ENCODE measurements at regions not wholly inside any gene's neighbourhood (a gene's known extent, or its start where the extent isn't known, plus 50 kb on each side); places are given as distances from the start of the nearest gene placed in this dataset.

DNA sequence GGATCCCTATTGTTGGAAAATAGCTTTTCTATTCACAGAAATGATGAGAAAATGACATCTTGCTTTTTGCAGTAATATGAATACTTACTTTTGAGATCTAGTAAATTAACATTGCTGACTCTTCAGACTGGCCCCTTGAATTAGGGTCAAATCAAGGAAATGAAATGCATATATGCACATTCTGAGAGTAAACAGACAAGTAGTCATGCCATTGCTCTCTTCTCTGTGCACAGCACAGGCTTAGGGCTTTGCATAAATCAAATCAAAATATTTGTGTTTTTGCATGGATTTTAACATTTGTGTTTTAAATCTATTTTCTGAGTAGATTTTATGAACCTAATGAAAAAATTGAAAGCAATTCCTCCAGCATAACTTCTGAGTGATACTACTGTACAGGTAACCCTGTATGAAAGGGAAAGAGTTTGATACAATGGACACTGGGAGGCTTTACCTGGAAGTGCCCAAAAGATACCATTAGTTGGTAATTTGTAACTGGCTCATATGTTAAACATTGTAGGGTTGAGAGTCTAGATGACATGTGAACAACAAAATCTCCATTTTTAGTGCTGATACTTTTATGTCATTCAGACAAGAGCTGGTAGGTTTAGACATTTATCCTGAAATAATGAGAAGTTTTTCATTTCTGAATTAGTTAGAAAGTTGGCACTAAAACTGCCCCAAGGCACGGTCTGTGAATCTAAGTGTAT lies 280.2 kb upstream of the FBXO33 start:
- Histone ChIP-seq H3K36me3 (ENCODE audit: control insufficient read depth in 2 of 2, extremely low read depth in 1 of 2, insufficient read depth in 1 of 2, low read length in 1 of 2) (no peaks in the 10 kb centered on the region), H3K4me1 (ENCODE audit: control insufficient read depth in 1 of 2, extremely low read depth in 1 of 2, insufficient read depth in 2 of 2, low read length in 2 of 2) (no peaks in the 10 kb centered on the region), H3K4me3 (ENCODE audit: control insufficient read depth in 1 of 2, extremely low read depth in 1 of 2, low read length in 1 of 2) (no peak overlapping the region), H3K9me3 (no peaks in the 10 kb centered on the region), H3K27ac (ENCODE audit: low read length) (no peak overlapping the region), H3K27me3 (replicated peaks in 1 of 2; ENCODE audit: control insufficient read depth in 2 of 2, extremely low read depth in 1 of 2, insufficient read depth in 2 of 2, low read length in 1 of 2) (no peaks in the 10 kb centered on the region)
- ChIA-PET CTCF (no interaction called here), POLR2A (no interaction called here)
- no peak overlapping the region for H3K4me3 Mint-ChIP-seq
- H3K36me3 Mint-ChIP-seq = no peaks in the 10 kb centered on the region
- WGBS (ENCODE audit: insufficient coverage) = no CpG with 5 or more reads among the region's 1 CpG
- no peaks in the 10 kb centered on the region for H3K4me1 Mint-ChIP-seq
- no peaks in the 10 kb centered on the region for H3K27me3 Mint-ChIP-seq
- peaks cover 0 to 11% (median 9%) of the 10 kb centered on the region in 3 donors for H3K9me3 Mint-ChIP-seq
- DNase-seq (no peak), ATAC-seq (replicated peaks in 1 of 4) (no peak)
- no peak overlapping the region for H3K27ac Mint-ChIP-seq

- CTCF ChIA-PET = no interaction called here
- H3K27ac ChIP-seq (ENCODE audit: low read length) = no peak overlapping the region
- H3K9me3 Mint-ChIP-seq = peaks cover 5 to 19% (median 8%) of the 10 kb centered on the region in 3 donors
Observed at GRCh38 chr14:39704594-39704993, 272.4 kb upstream of the FBXO33 start.

DNA sequence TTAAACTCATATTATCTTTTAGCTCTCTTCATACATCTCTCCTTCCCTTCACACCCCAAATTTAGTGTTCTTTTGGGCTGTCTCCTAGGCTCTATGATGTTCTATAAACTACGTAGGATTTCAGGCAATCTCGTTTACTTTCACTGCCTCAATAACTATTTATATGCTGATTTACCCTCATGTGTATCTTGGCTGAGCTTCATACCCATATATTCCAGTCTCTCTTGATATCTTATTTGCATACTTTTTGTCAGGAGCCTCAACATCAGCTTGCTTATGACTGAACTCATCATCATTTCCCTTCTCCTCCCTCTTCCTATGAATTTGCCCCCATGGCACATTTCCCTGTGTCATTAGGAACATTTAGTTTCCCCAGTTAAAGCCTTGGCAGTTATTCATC lies 262.1 kb upstream of the FBXO33 start:
- no peak overlapping the region for H3K27ac ChIP-seq (ENCODE audit: low read length)
- no peaks in the 10 kb centered on the region for H3K9me3 ChIP-seq
- Mint-ChIP-seq H3K4me1 (no peaks in the 10 kb centered on the region), H3K36me3 (no peaks in the 10 kb centered on the region), H3K27ac (no peak overlapping the region), H3K4me3 (no peak overlapping the region), H3K27me3 (no peaks in the 10 kb centered on the region), H3K9me3 (peaks cover 11 to 26% (median 13%) of the 10 kb centered on the region in 3 donors)
- H3K4me1 ChIP-seq (ENCODE audit: control insufficient read depth in 1 of 2, extremely low read depth in 1 of 2, insufficient read depth in 2 of 2, low read length in 2 of 2) = no peaks in the 10 kb centered on the region
- 100% methylated on average over 2 of the region's 2 CpGs for WGBS (ENCODE audit: insufficient coverage)
- DNase-seq (no peak), ATAC-seq (replicated peaks in 1 of 4) (no peak)
- H3K36me3 ChIP-seq (ENCODE audit: control insufficient read depth in 2 of 2, extremely low read depth in 1 of 2, insufficient read depth in 1 of 2, low read length in 1 of 2) = no peaks in the 10 kb centered on the region
- no peaks in the 10 kb centered on the region for H3K27me3 ChIP-seq (replicated peaks in 1 of 2; ENCODE audit: control insufficient read depth in 2 of 2, extremely low read depth in 1 of 2, insufficient read depth in 2 of 2, low read length in 1 of 2)
- CTCF ChIA-PET = no interaction called here
- no peak overlapping the region for H3K4me3 ChIP-seq (ENCODE audit: control insufficient read depth in 1 of 2, extremely low read depth in 1 of 2, low read length in 1 of 2)
- POLR2A ChIA-PET = no interaction called here

More at GRCh38 chr14:39704594-39704993, 272.4 kb upstream of the FBXO33 start:
- H3K9me3 ChIP-seq = no peaks in the 10 kb centered on the region
- Mint-ChIP-seq H3K4me1 (peaks cover 0 to 2% (median 0%) of the 10 kb centered on the region in 3 donors), H3K4me3 (no peak overlapping the region), H3K27me3 (no peaks in the 10 kb centered on the region), H3K36me3 (no peaks in the 10 kb centered on the region), H3K27ac (no peak overlapping the region)
- POLR2A ChIA-PET = interaction anchor here in 1 of 2 donors (0.6 kb wide), 1 partner anchor 601 kb away, joined by 4 read pairs; no protein-coding TSS in a partner anchor
- no peak for DNase-seq
- no peaks in the 10 kb centered on the region for H3K4me1 ChIP-seq (ENCODE audit: control insufficient read depth in 1 of 2, extremely low read depth in 1 of 2, insufficient read depth in 2 of 2, low read length in 2 of 2)
- no peak overlapping the region for H3K4me3 ChIP-seq (ENCODE audit: control insufficient read depth in 1 of 2, extremely low read depth in 1 of 2, low read length in 1 of 2)
- WGBS (ENCODE audit: insufficient coverage) = no CpG with 5 or more reads among the region's 2 CpGs
- no peaks in the 10 kb centered on the region for H3K27me3 ChIP-seq (replicated peaks in 1 of 2; ENCODE audit: control insufficient read depth in 2 of 2, extremely low read depth in 1 of 2, insufficient read depth in 2 of 2, low read length in 1 of 2)
- no peaks in the 10 kb centered on the region for H3K36me3 ChIP-seq (ENCODE audit: control insufficient read depth in 2 of 2, extremely low read depth in 1 of 2, insufficient read depth in 1 of 2, low read length in 1 of 2)
- ATAC-seq (replicated peaks in 1 of 4) = no peak

- Mint-ChIP-seq H3K4me3 (no peak overlapping the region), H3K27me3 (no peaks in the 10 kb centered on the region), H3K9me3 (no peaks in the 10 kb centered on the region), H3K36me3 (no peaks in the 10 kb centered on the region), H3K27ac (no peak overlapping the region), H3K4me1 (peaks cover 8 to 39% (median 31%) of the 10 kb centered on the region in 3 donors)
- ATAC-seq (replicated peaks in 1 of 4) (no peak), DNase-seq (no peak)
- H3K4me1 ChIP-seq (ENCODE audit: control insufficient read depth in 1 of 2, extremely low read depth in 1 of 2, insufficient read depth in 2 of 2, low read length in 2 of 2) = peaks cover 0 to 2% of the 10 kb centered on the region in 2 experiments
- no peaks in the 10 kb centered on the region for H3K36me3 ChIP-seq (ENCODE audit: control insufficient read depth in 2 of 2, extremely low read depth in 1 of 2, insufficient read depth in 1 of 2, low read length in 1 of 2)
- no peak overlapping the region for H3K27ac ChIP-seq (ENCODE audit: low read length)
- ChIA-PET CTCF (no interaction called here), POLR2A (no interaction called here)
- H3K4me3 ChIP-seq (ENCODE audit: control insufficient read depth in 1 of 2, extremely low read depth in 1 of 2, low read length in 1 of 2) = no peak overlapping the region
- H3K27me3 ChIP-seq (replicated peaks in 1 of 2; ENCODE audit: control insufficient read depth in 2 of 2, extremely low read depth in 1 of 2, insufficient read depth in 2 of 2, low read length in 1 of 2) = no peaks in the 10 kb centered on the region
- WGBS (ENCODE audit: insufficient coverage) = no CpG with 5 or more reads among the region's 3 CpGs
- H3K9me3 ChIP-seq = no peaks in the 10 kb centered on the region
Observed at GRCh38 chr14:39683691-39684260, 251.5 kb upstream of the FBXO33 start.

DNA sequence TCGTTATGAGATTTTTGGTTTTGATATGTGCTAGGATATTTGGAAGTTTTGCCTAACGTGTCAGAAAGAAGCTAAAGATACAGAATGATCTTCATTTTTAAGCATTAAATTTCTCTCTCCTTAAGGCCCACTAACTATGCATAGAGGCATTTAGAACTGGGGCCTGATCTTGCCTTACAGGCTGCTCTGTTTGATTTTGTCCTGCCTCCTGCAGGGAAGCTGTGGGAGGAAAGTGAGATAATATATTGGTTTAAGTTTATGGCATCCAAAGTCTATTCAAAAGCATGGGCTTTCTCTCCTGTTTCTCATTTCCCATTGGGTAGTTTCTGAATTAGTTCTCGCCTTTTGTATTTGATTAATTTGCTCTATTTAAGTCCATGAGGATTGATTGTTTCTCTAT lies 250.3 kb upstream of the FBXO33 start:
- POLR2A ChIA-PET = no interaction called here
- H3K4me1 Mint-ChIP-seq = peaks cover 8 to 39% (median 31%) of the 10 kb centered on the region in 3 donors

GRCh38 chr14:39681782-39682399 lies 249.7 kb upstream of the FBXO33 start:
- Histone ChIP-seq H3K4me3 (ENCODE audit: control insufficient read depth in 1 of 2, extremely low read depth in 1 of 2, low read length in 1 of 2) (no peak overlapping the region), H3K36me3 (ENCODE audit: control insufficient read depth in 2 of 2, extremely low read depth in 1 of 2, insufficient read depth in 1 of 2, low read length in 1 of 2) (no peaks in the 10 kb centered on the region), H3K27me3 (replicated peaks in 1 of 2; ENCODE audit: control insufficient read depth in 2 of 2, extremely low read depth in 1 of 2, insufficient read depth in 2 of 2, low read length in 1 of 2) (no peaks in the 10 kb centered on the region), H3K27ac (ENCODE audit: low read length) (no peak overlapping the region), H3K4me1 (ENCODE audit: control insufficient read depth in 1 of 2, extremely low read depth in 1 of 2, insufficient read depth in 2 of 2, low read length in 2 of 2) (peaks cover 0 to 2% of the 10 kb centered on the region in 2 experiments), H3K9me3 (no peaks in the 10 kb centered on the region)
- ChIA-PET POLR2A (no interaction called here), CTCF (no interaction called here)
- no peak for DNase-seq
- Mint-ChIP-seq H3K4me3 (no peak overlapping the region), H3K27me3 (no peaks in the 10 kb centered on the region), H3K4me1 (peaks cover 8 to 39% (median 31%) of the 10 kb centered on the region in 3 donors), H3K9me3 (no peaks in the 10 kb centered on the region), H3K27ac (peak overlapping the region in 1 of 2 donors; percentile 11), H3K36me3 (no peaks in the 10 kb centered on the region)
- 33% methylated on average over 2 of the region's 4 CpGs for WGBS (ENCODE audit: insufficient coverage)
- ATAC-seq (replicated peaks in 1 of 4) = no peak

More for the DNA sequence above, 250.3 kb upstream of the FBXO33 start:
- DNase-seq (no peak), ATAC-seq (replicated peaks in 1 of 4) (no peak)
- peaks cover 0 to 2% of the 10 kb centered on the region in 2 experiments for H3K4me1 ChIP-seq (ENCODE audit: control insufficient read depth in 1 of 2, extremely low read depth in 1 of 2, insufficient read depth in 2 of 2, low read length in 2 of 2)
- no peaks in the 10 kb centered on the region for H3K36me3 ChIP-seq (ENCODE audit: control insufficient read depth in 2 of 2, extremely low read depth in 1 of 2, insufficient read depth in 1 of 2, low read length in 1 of 2)
- no peak overlapping the region for H3K4me3 ChIP-seq (ENCODE audit: control insufficient read depth in 1 of 2, extremely low read depth in 1 of 2, low read length in 1 of 2)
- no peaks in the 10 kb centered on the region for H3K9me3 ChIP-seq
- H3K4me3 Mint-ChIP-seq = no peak overlapping the region
- H3K27me3 ChIP-seq (replicated peaks in 1 of 2; ENCODE audit: control insufficient read depth in 2 of 2, extremely low read depth in 1 of 2, insufficient read depth in 2 of 2, low read length in 1 of 2) = no peaks in the 10 kb centered on the region
- CTCF ChIA-PET = no interaction called here
- peak overlapping the region in 1 of 2 donors; percentile 57 for H3K27ac Mint-ChIP-seq
- WGBS (ENCODE audit: insufficient coverage) = no CpG with 5 or more reads among the region's 3 CpGs
- no peak overlapping the region for H3K27ac ChIP-seq (ENCODE audit: low read length)
- H3K9me3 Mint-ChIP-seq = no peaks in the 10 kb centered on the region
- no peaks in the 10 kb centered on the region for H3K36me3 Mint-ChIP-seq
- no peaks in the 10 kb centered on the region for H3K27me3 Mint-ChIP-seq
